Karpas-422 (cell line): ENCODE measurements at regions not wholly inside any gene's neighbourhood (a gene's known extent, or its start where the extent isn't known, plus 50 kb on each side); places are given as distances from the start of the nearest gene placed in this dataset.

Experiments used
- DNase-seq: peaks from one replicate; pipeline ENCODE4 v3.0.0-alpha.2; 2015
- H2AFZ ChIP-seq: fragments of 200-600 bp; sonication (generic); 2 replicates; pipeline ENCODE4 v1.6.1; 2014; ENCODE audit warnings: antibody characterized with exemption, low read length, mixed read lengths
- H3K27ac ChIP-seq: fragments of 200-600 bp; sonication (generic); 2 replicates; pipeline ENCODE4 v1.5.1; 2014; ENCODE audit warnings: mild to moderate bottlenecking, low read length, moderate library complexity
- H3K27me3 ChIP-seq: fragments of 200-600 bp; sonication (generic); 2 replicates; pipeline ENCODE4 v1.6.1; 2014; ENCODE audit warnings: low read length, mixed read lengths
- H3K36me3 ChIP-seq: fragments of 200-600 bp; sonication (generic); 2 replicates; pipeline ENCODE4 v1.6.1; 2014; ENCODE audit warnings: low read length, mixed read lengths; ENCODE audit not compliant: insufficient read depth
- H3K4me1 ChIP-seq: fragments of 200-600 bp; sonication (generic); 2 replicates; pipeline ENCODE4 v1.6.1; 2014; ENCODE audit warnings: mild to moderate bottlenecking, low read length, mixed read lengths
- H3K4me2 ChIP-seq: fragments of 200-600 bp; sonication (generic); 2 replicates; pipeline ENCODE4 v1.6.1; 2014; ENCODE audit warnings: low read length, low read depth, mild to moderate bottlenecking; ENCODE audit not compliant: poor library complexity, severe bottlenecking
- H3K4me3 ChIP-seq: fragments of 200-600 bp; sonication (generic); 2 replicates; pipeline ENCODE4 v1.5.1; 2014; ENCODE audit warnings: mild to moderate bottlenecking, antibody characterized with exemption, low read length, mixed read lengths
- H3K79me2 ChIP-seq: fragments of 200-600 bp; sonication (generic); 2 replicates; pipeline ENCODE4 v1.6.1; 2014; ENCODE audit warnings: mild to moderate bottlenecking, low read length, mixed read lengths
- H3K9ac ChIP-seq: fragments of 200-600 bp; sonication (generic); 2 replicates; pipeline ENCODE4 v1.6.0; 2014; ENCODE audit warnings: low read length
- H3K9me2 ChIP-seq: fragments of 200-600 bp; sonication (generic), shearing (Covaris generic); replicated peaks from 2 replicates; pipeline ENCODE4 v1.6.0; 2014; ENCODE audit warnings: mild to moderate bottlenecking, low read length, moderate library complexity; ENCODE audit not compliant: insufficient read depth
- H3K9me3 ChIP-seq: fragments of 300-700, 200-600 bp; sonication (generic); 2 replicates; pipeline ENCODE4 v1.6.1; 2014; ENCODE audit warnings: low read length, mixed read lengths
- H4K20me1 ChIP-seq: fragments of 200-600 bp; sonication (generic); 2 replicates; pipeline ENCODE4 v1.6.1; 2014; ENCODE audit warnings: mild to moderate bottlenecking, antibody characterized with exemption, low read length, low read depth; ENCODE audit not compliant: insufficient read depth

- Histone ChIP-seq H3K27ac (no peak overlapping the region), H3K4me3 (no peak overlapping the region), H3K9me3 (no peaks in the 10 kb centered on the region), H3K4me2 (no peak overlapping the region), H2AFZ (no peak overlapping the region), H3K36me3 (no peaks in the 10 kb centered on the region), H4K20me1 (no peaks in the 10 kb centered on the region), H3K4me1 (no peaks in the 10 kb centered on the region), H3K79me2 (no peaks in the 10 kb centered on the region), H3K9me2 (no peaks in the 10 kb centered on the region), H3K9ac (no peak overlapping the region), H3K27me3 (no peaks in the 10 kb centered on the region)
- no peak for DNase-seq
Measured at GRCh38 chr18:1891641-1892040, 679.7 kb downstream of the METTL4 start.

GRCh38 chr18:1892191-1892590, 679.1 kb downstream of the METTL4 start:
- DNase-seq: no peak
- H3K4me2 ChIP-seq: no peak overlapping the region
- H3K9ac ChIP-seq: no peak overlapping the region
- H4K20me1 ChIP-seq: no peaks in the 10 kb centered on the region
- no peaks in the 10 kb centered on the region for H3K9me3 ChIP-seq
- H3K4me1 ChIP-seq: no peaks in the 10 kb centered on the region
- H2AFZ ChIP-seq: no peak overlapping the region
- no peaks in the 10 kb centered on the region for H3K9me2 ChIP-seq
- H3K4me3 ChIP-seq: no peak overlapping the region
- H3K27me3 ChIP-seq: no peaks in the 10 kb centered on the region
- no peak overlapping the region for H3K27ac ChIP-seq
- no peaks in the 10 kb centered on the region for H3K36me3 ChIP-seq
- no peaks in the 10 kb centered on the region for H3K79me2 ChIP-seq

GRCh38 chr18:1895456-1896185, 675.7 kb downstream of the METTL4 start:
- H3K4me2 ChIP-seq: no peak overlapping the region
- H2AFZ ChIP-seq: no peak overlapping the region
- no peaks in the 10 kb centered on the region for H4K20me1 ChIP-seq
- H3K9me2 ChIP-seq: no peaks in the 10 kb centered on the region
- no peaks in the 10 kb centered on the region for H3K27me3 ChIP-seq
- no peaks in the 10 kb centered on the region for H3K36me3 ChIP-seq
- no peak overlapping the region for H3K27ac ChIP-seq
- no peak overlapping the region for H3K4me3 ChIP-seq
- peak; percentile 35 for DNase-seq
- H3K79me2 ChIP-seq: no peaks in the 10 kb centered on the region
- H3K9ac ChIP-seq: no peak overlapping the region
- no peaks in the 10 kb centered on the region for H3K4me1 ChIP-seq
- no peaks in the 10 kb centered on the region; the same call in 1 of the 2 replicates for H3K9me3 ChIP-seq

- Histone ChIP-seq H3K27me3 (no peaks in the 10 kb centered on the region), H3K4me1 (no peaks in the 10 kb centered on the region), H4K20me1 (no peaks in the 10 kb centered on the region), H3K27ac (no peak overlapping the region), H3K4me3 (no peak overlapping the region), H3K36me3 (no peaks in the 10 kb centered on the region), H3K9ac (no peak overlapping the region), H3K79me2 (no peaks in the 10 kb centered on the region), H2AFZ (no peak overlapping the region), H3K4me2 (no peak overlapping the region), H3K9me3 (peaks cover 4% of the 10 kb centered on the region; the same call in 1 of the 2 replicates), H3K9me2 (no peaks in the 10 kb centered on the region)
- no peak for DNase-seq
Measured at GRCh38 chr18:1906421-1906820, 664.9 kb downstream of the METTL4 start.

GRCh38 chr18:1907470-1908206, 663.7 kb downstream of the METTL4 start:
- no peaks in the 10 kb centered on the region for H3K79me2 ChIP-seq
- no peaks in the 10 kb centered on the region for H3K36me3 ChIP-seq
- H3K4me3 ChIP-seq: no peak overlapping the region
- DNase-seq: no peak
- H3K4me2 ChIP-seq: no peak overlapping the region
- H4K20me1 ChIP-seq: no peaks in the 10 kb centered on the region
- H3K27ac ChIP-seq: no peak overlapping the region
- H3K27me3 ChIP-seq: no peaks in the 10 kb centered on the region
- no peaks in the 10 kb centered on the region for H3K4me1 ChIP-seq
- H3K9ac ChIP-seq: no peak overlapping the region
- no peak overlapping the region for H2AFZ ChIP-seq
- no peaks in the 10 kb centered on the region for H3K9me2 ChIP-seq
- H3K9me3 ChIP-seq: peaks cover 4% of the 10 kb centered on the region; the same call in 1 of the 2 replicates

- H3K4me2 ChIP-seq: no peak overlapping the region
- H3K4me1 ChIP-seq: no peaks in the 10 kb centered on the region
- DNase-seq: peak; percentile 58
- H3K9me2 ChIP-seq: no peaks in the 10 kb centered on the region
- H4K20me1 ChIP-seq: no peaks in the 10 kb centered on the region
- H3K79me2 ChIP-seq: no peaks in the 10 kb centered on the region
- no peaks in the 10 kb centered on the region for H3K27me3 ChIP-seq
- peaks cover 4% of the 10 kb centered on the region for H3K9me3 ChIP-seq
- no peak overlapping the region for H3K9ac ChIP-seq
- H3K36me3 ChIP-seq: no peaks in the 10 kb centered on the region
- H3K27ac ChIP-seq: no peak overlapping the region
- no peak overlapping the region for H3K4me3 ChIP-seq
- no peak overlapping the region for H2AFZ ChIP-seq
Measured at GRCh38 chr18:1914489-1914888, 656.8 kb downstream of the METTL4 start.

- Histone ChIP-seq H2AFZ (no peak overlapping the region), H3K9ac (no peak overlapping the region), H3K4me3 (no peak overlapping the region), H3K4me2 (no peak overlapping the region), H3K79me2 (no peaks in the 10 kb centered on the region), H3K9me3 (no peaks in the 10 kb centered on the region; the same call in 1 of the 2 replicates), H3K36me3 (no peaks in the 10 kb centered on the region), H3K9me2 (no peaks in the 10 kb centered on the region), H4K20me1 (no peaks in the 10 kb centered on the region), H3K27me3 (no peaks in the 10 kb centered on the region), H3K27ac (no peak overlapping the region), H3K4me1 (no peaks in the 10 kb centered on the region)
- no peak for DNase-seq
Measured at GRCh38 chr18:1916869-1917523, 654.3 kb downstream of the METTL4 start.

GRCh38 chr18:1917569-1917968, 653.7 kb downstream of the METTL4 start:
- H3K79me2 ChIP-seq: no peaks in the 10 kb centered on the region
- H3K4me2 ChIP-seq: no peak overlapping the region
- H3K9me2 ChIP-seq: no peaks in the 10 kb centered on the region
- DNase-seq: no peak
- H3K4me1 ChIP-seq: no peaks in the 10 kb centered on the region
- H3K9ac ChIP-seq: no peak overlapping the region
- no peaks in the 10 kb centered on the region for H3K27me3 ChIP-seq
- H3K27ac ChIP-seq: no peak overlapping the region
- H3K36me3 ChIP-seq: no peaks in the 10 kb centered on the region
- no peaks in the 10 kb centered on the region; the same call in 1 of the 2 replicates for H3K9me3 ChIP-seq
- no peaks in the 10 kb centered on the region for H4K20me1 ChIP-seq
- no peak overlapping the region for H2AFZ ChIP-seq
- no peak overlapping the region for H3K4me3 ChIP-seq
